SU-DHL-6 (cell line): ENCODE measurements at regions not wholly inside any gene's neighbourhood (a gene's known extent, or its start where the extent isn't known, plus 50 kb on each side); places are given as distances from the start of the nearest gene placed in this dataset.

Experiments used
- H2AFZ ChIP-seq: fragments of 200-600 bp; sonication (generic); 2 replicates; pipeline ENCODE4 v1.6.1; 2014; ENCODE audit warnings: low read depth, mild to moderate bottlenecking, moderate library complexity, mixed read lengths, antibody characterized with exemption, low read length; ENCODE audit not compliant: severe bottlenecking
- H3F3A ChIP-seq: fragments of 200-600 bp; shearing (Covaris generic); 2 replicates; pipeline ENCODE4 v1.6.0; 2016; ENCODE audit warnings: antibody characterized with exemption, mild to moderate bottlenecking; ENCODE audit not compliant: insufficient read depth
- H3K27ac ChIP-seq: fragments of 200-600 bp; sonication (generic); 2 replicates; pipeline ENCODE4 v1.5.1; 2016; ENCODE audit warnings: low read depth, mild to moderate bottlenecking, low read length, moderate library complexity, mixed read lengths
- H3K27me3 ChIP-seq: fragments of 200-600 bp; sonication (generic), shearing (Covaris generic); 2 replicates; pipeline ENCODE4 v1.6.0; 2014; ENCODE audit warnings: mild to moderate bottlenecking, low read length
- H3K36me3 ChIP-seq: fragments of 200-600 bp; sonication (generic); 2 replicates; pipeline ENCODE4 v1.6.1; 2014; ENCODE audit warnings: mild to moderate bottlenecking, low read length, mixed read lengths
- H3K4me2 ChIP-seq: fragments of 300-600, 200-600 bp; shearing (Covaris generic), sonication (generic); 2 replicates; pipeline ENCODE4 v1.6.0; 2014; ENCODE audit warnings: low read length, low read depth, mild to moderate bottlenecking; ENCODE audit not compliant: poor library complexity, severe bottlenecking
- H3K4me3 ChIP-seq: fragments of 200-600 bp; sonication (generic); 2 replicates; pipeline ENCODE4 v1.5.1; 2014; ENCODE audit warnings: antibody characterized with exemption, low read length, mild to moderate bottlenecking, mixed read lengths; ENCODE audit not compliant: insufficient read depth, poor library complexity, severe bottlenecking
- H3K79me2 ChIP-seq: fragments of 200-600 bp; sonication (generic); 2 replicates; pipeline ENCODE4 v1.6.1; 2014; ENCODE audit warnings: mild to moderate bottlenecking, low read length, moderate library complexity; ENCODE audit not compliant: insufficient read depth
- H3K9ac ChIP-seq: fragments of 200-600 bp; sonication (generic); 2 replicates; pipeline ENCODE4 v1.7.0; 2014; ENCODE audit warnings: mild to moderate bottlenecking, low read length
- H3K9me2 ChIP-seq: fragments of 200-600 bp; sonication (generic); replicated peaks from 2 replicates; pipeline ENCODE4 v1.6.1; 2014; ENCODE audit warnings: low read length; ENCODE audit not compliant: insufficient read depth
- H3K9me3 ChIP-seq: fragments of 200-600 bp; sonication (generic); 2 replicates; pipeline ENCODE4 v1.6.1; 2014; ENCODE audit warnings: low read length, mixed read lengths; ENCODE audit not compliant: insufficient read depth
- H4K20me1 ChIP-seq: fragments of 200-600 bp; sonication (generic); 2 replicates; pipeline ENCODE4 v1.6.1; 2014; ENCODE audit warnings: low read depth, mild to moderate bottlenecking, antibody characterized with exemption, low read length, moderate library complexity, mixed read lengths
- CTCF ChIP-seq: fragments of 200-600 bp; sonication (generic); IDR thresholded peaks from one replicate; pipeline ENCODE4 v1.5.1; 2017; ENCODE audit warnings: antibody characterized with exemption, mild to moderate bottlenecking, low read length, moderate library complexity; ENCODE audit not compliant: insufficient read depth, poor library complexity, severe bottlenecking
- EZH2phosphoT487 ChIP-seq: fragments of 200-600 bp; sonication (generic), shearing (Covaris generic); conservative IDR thresholded peaks from 2 replicates; pipeline ENCODE4 v1.6.1; 2018; ENCODE audit warnings: mild to moderate bottlenecking, antibody characterized with exemption, low read length, moderate library complexity, mixed read lengths

GRCh38 chr6:168870982-168871381 lies 382.7 kb downstream of the THBS2 start:
- Histone ChIP-seq H3K4me2 (no peak overlapping the region), H3K27ac (no peak overlapping the region), H3K9ac (no peak overlapping the region), H2AFZ (no peak overlapping the region), H3K36me3 (no peaks in the 10 kb centered on the region), H3F3A (no peaks in the 10 kb centered on the region), H3K4me3 (no peak overlapping the region), H3K9me3 (no peaks in the 10 kb centered on the region), H3K79me2 (no peaks in the 10 kb centered on the region), H3K9me2 (no peaks in the 10 kb centered on the region), H4K20me1 (no peaks in the 10 kb centered on the region), H3K27me3 (no peaks in the 10 kb centered on the region)
- TF ChIP-seq EZH2phosphoT487 = no peak
- no peak for TF ChIP-seq CTCF

GRCh38 chr6:168867247-168868102 lies 386.2 kb downstream of the THBS2 start:
- Histone ChIP-seq H3K4me2 (no peak overlapping the region), H2AFZ (no peak overlapping the region), H3K9me2 (no peaks in the 10 kb centered on the region)

GRCh38 chr6:168866534-168866933 lies 387.1 kb downstream of the THBS2 start:
- Histone ChIP-seq H3K9me2 (no peaks in the 10 kb centered on the region), H3K4me3 (no peak overlapping the region), H3K9ac (no peak overlapping the region), H3K27ac (no peak overlapping the region), H3K4me2 (no peak overlapping the region), H3K27me3 (no peaks in the 10 kb centered on the region), H3F3A (no peaks in the 10 kb centered on the region), H3K9me3 (no peaks in the 10 kb centered on the region), H4K20me1 (no peaks in the 10 kb centered on the region), H3K79me2 (no peaks in the 10 kb centered on the region), H3K36me3 (no peaks in the 10 kb centered on the region), H2AFZ (no peak overlapping the region)
- TF ChIP-seq EZH2phosphoT487 (no peak), CTCF (no peak)

More at GRCh38 chr6:168867247-168868102, 386.2 kb downstream of the THBS2 start:
- no peak overlapping the region for H3K4me3 ChIP-seq
- no peak overlapping the region for H3K27ac ChIP-seq
- H4K20me1 ChIP-seq = no peaks in the 10 kb centered on the region
- H3F3A ChIP-seq = no peaks in the 10 kb centered on the region
- H3K9ac ChIP-seq = no peak overlapping the region
- no peaks in the 10 kb centered on the region for H3K79me2 ChIP-seq
- no peaks in the 10 kb centered on the region for H3K27me3 ChIP-seq
- no peaks in the 10 kb centered on the region for H3K9me3 ChIP-seq
- TF ChIP-seq CTCF (no peak), EZH2phosphoT487 (no peak)
- H3K36me3 ChIP-seq = no peaks in the 10 kb centered on the region
